GM12865 (cell line): ENCODE measurements at regions not wholly inside any gene's neighbourhood (a gene's known extent, or its start where the extent isn't known, plus 50 kb on each side); places are given as distances from the start of the nearest gene placed in this dataset.

Source experiments
- DNase-seq: peaks from one replicate; pipeline ENCODE4 v3.0.0; 2010; ENCODE audit warnings: low read depth
- H3K4me3 ChIP-seq: 2 replicates; pipeline ENCODE4 v1.5.1; 2011; ENCODE audit warnings: mild to moderate bottlenecking, low read depth, low read length, control low read depth
- TF ChIP-seq, protein P1 (sequence below): IDR thresholded peaks from 2 replicates; pipeline ENCODE4 v1.5.1; 2011; ENCODE audit warnings: low read length, control low read depth, low read depth, inconsistent platforms; ENCODE audit not compliant: insufficient read depth; ENCODE audit errors: missing control alignments

DNA sequence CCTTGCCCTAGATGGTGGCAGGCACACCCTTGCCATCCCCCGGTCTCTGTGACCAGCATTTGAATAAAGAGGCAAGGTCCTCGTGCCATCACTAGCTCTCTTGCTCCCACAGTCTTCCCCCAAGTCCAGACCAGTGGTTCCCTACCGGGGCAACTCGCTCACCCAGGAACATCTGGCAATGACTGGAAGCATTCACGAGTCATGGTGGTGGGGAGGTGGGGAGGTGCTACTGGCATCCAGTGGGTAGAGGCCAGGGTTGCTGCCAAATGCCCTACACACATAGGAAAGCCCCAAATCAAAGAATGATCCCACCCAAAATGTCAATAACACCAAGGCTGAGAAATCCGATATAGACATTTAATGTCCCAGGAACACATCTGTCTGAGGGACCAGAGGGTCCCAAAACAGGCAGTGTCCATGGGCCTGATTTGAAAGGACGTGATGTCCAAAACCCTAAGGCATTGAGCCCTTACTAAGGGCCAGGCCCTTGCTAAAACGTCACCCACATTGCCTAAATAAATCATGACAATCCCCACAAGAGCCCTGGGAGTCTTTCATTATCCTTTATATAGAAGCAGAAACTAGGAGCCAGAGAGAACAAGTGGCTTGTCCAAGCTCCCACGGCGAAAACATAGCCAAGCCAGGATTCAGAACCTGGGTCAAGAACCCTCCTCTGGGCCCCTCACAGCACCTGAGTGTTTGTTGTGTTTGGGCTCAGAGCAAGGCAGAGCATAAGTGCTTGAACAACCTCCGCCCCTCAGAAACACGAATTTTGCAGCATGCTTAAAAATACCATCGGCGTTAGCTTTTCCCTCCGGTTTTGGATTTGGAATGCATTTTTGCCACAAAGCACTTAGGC is 119.3 kb upstream of the WWC1 start:
- TF ChIP-seq, protein P1, sequence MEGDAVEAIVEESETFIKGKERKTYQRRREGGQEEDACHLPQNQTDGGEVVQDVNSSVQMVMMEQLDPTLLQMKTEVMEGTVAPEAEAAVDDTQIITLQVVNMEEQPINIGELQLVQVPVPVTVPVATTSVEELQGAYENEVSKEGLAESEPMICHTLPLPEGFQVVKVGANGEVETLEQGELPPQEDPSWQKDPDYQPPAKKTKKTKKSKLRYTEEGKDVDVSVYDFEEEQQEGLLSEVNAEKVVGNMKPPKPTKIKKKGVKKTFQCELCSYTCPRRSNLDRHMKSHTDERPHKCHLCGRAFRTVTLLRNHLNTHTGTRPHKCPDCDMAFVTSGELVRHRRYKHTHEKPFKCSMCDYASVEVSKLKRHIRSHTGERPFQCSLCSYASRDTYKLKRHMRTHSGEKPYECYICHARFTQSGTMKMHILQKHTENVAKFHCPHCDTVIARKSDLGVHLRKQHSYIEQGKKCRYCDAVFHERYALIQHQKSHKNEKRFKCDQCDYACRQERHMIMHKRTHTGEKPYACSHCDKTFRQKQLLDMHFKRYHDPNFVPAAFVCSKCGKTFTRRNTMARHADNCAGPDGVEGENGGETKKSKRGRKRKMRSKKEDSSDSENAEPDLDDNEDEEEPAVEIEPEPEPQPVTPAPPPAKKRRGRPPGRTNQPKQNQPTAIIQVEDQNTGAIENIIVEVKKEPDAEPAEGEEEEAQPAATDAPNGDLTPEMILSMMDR: no peak
- no peak for DNase-seq
- H3K4me3 ChIP-seq: no peak overlapping the region

DNA sequence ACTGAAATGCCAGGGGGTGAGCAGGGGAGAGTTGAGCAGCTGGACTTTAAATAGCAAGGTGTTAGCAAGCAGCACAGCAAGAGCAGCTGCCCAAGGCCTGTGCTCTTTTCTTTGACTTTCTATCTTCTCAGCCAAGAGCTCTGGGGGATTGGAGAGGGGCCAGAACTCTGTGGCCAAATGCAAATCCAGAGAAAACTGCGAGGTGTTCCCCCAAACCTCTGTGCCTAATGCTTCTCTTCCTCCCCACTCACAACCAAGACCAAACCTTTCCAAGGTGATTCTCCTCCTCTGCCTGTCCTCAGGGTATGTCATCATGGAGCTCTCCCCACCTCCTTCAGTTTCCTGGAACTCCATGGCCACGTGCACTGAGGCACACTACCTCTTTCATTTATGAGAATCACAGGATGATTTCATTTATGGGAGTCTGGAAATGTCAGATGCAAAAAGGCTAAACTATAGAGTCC is 118.7 kb upstream of the WWC1 start:
- DNase-seq: peak; percentile 5
- no peak overlapping the region for H3K4me3 ChIP-seq
- TF ChIP-seq, protein P1: no peak

GRCh38 chr5:168174376-168174775 is 117.1 kb upstream of the WWC1 start:
- H3K4me3 ChIP-seq: no peak overlapping the region
- TF ChIP-seq, protein P1: no peak
- DNase-seq: peak; percentile 81

GRCh38 chr5:168176251-168176650 is 115.2 kb upstream of the WWC1 start:
- no peak overlapping the region for H3K4me3 ChIP-seq
- peak; percentile 22 for DNase-seq
- TF ChIP-seq, protein P1: no peak

- TF ChIP-seq, protein P1: no peak
- DNase-seq: no peak
- H3K4me3 ChIP-seq: no peak overlapping the region
Measured at GRCh38 chr5:168176941-168177340, 114.5 kb upstream of the WWC1 start.

DNA sequence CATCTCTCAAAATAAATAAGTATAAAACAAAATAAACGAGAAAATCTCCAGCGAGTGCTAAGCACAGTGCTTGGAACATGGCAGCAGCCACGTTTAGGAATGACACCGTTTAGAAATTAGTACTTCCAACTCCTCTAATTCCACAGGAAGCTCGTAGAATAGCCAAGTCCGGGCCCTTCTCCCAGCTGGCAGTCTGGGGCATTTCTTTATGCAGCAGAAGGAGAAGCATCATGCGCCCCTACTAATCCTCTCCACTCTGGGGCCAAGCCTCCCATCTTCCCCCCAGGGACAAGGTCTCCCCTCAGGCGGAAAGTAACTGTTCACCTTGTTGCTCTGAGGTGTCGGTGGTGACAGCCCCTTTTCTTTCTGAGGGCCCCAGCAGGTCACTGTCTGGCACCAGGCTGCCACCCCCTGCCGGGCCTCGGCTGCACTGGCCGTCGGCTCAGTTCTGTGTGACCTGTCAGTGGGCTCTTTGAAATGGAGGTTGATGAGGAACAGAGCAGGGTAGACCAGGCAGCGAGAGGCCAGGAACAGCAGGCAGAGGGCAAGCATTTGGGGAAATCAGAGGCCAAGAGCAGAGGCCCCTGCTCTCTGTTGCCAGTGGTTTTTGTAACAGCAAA is 113.5 kb upstream of the WWC1 start:
- no peak for DNase-seq
- H3K4me3 ChIP-seq: no peak overlapping the region
- TF ChIP-seq, protein P1: no peak

DNA sequence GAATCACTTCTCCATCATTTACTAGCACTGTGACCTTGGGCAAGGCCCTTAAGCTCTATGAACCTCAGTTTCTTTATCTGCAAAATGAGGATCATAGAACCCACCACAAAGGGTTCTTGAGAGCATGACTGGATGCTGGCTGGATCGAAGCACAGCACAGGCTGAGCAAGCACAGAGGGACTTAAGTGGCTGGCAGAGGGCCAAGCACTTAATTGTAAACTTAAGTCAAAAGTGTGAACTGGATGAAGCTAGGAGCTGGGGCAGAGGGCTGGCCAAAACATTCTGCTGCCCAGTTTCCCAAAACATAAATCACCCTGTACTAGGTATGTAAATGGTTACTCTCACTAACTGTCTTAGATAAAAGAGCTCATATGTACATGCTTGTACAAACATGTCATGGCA is 112.3 kb upstream of the WWC1 start:
- no peak overlapping the region for H3K4me3 ChIP-seq

More for the DNA sequence above, 112.3 kb upstream of the WWC1 start:
- TF ChIP-seq, protein P1: no peak
- no peak for DNase-seq
